SJSA1 (cell line): ENCODE measurements at regions not wholly inside any gene's neighbourhood (a gene's known extent, or its start where the extent isn't known, plus 50 kb on each side); places are given as distances from the start of the nearest gene placed in this dataset.
"Not testable (repeated sequence)": the region's sequence is repeated elsewhere in the genome, so short reads cannot be mapped to it uniquely, and the experiment has no call there.

ENCODE experiments used
- DNase-seq, 2 experiments: peaks; one replicate each; pipeline ENCODE4 v3.0.0-alpha.2; 2015 to 2020; ENCODE audit warnings: low spot score in 2 of 2, low read depth in 1 of 2
- H3K27ac ChIP-seq: fragments of 250-450 bp; sonication (Bioruptor Pico); 2 replicates; pipeline ENCODE4 v1.5.1; 2020; ENCODE audit warnings: mild to moderate bottlenecking, moderate library complexity
- H3K27me3 ChIP-seq: fragments of 250-450 bp; sonication (Bioruptor Pico); replicated peaks from 2 replicates; pipeline ENCODE4 v1.5.1; 2020; ENCODE audit warnings: mild to moderate bottlenecking, moderate library complexity
- H3K36me3 ChIP-seq: fragments of 250-450 bp; sonication (Bioruptor Pico); 2 replicates; pipeline ENCODE4 v1.5.1; 2020; ENCODE audit warnings: mild to moderate bottlenecking
- H3K4me1 ChIP-seq: fragments of 250-450 bp; sonication (Bioruptor Pico); replicated peaks from 2 replicates; pipeline ENCODE4 v1.6.1; 2021; ENCODE audit warnings: mild to moderate bottlenecking
- H3K4me3 ChIP-seq: fragments of 250-450 bp; sonication (Bioruptor Pico); 2 replicates; pipeline ENCODE4 v1.5.1; 2020; ENCODE audit warnings: mild to moderate bottlenecking
- H3K9me3 ChIP-seq: fragments of 250-450 bp; sonication (Bioruptor Pico); replicated peaks from 2 replicates; pipeline ENCODE4 v1.5.1; 2020; ENCODE audit warnings: mild to moderate bottlenecking

DNA sequence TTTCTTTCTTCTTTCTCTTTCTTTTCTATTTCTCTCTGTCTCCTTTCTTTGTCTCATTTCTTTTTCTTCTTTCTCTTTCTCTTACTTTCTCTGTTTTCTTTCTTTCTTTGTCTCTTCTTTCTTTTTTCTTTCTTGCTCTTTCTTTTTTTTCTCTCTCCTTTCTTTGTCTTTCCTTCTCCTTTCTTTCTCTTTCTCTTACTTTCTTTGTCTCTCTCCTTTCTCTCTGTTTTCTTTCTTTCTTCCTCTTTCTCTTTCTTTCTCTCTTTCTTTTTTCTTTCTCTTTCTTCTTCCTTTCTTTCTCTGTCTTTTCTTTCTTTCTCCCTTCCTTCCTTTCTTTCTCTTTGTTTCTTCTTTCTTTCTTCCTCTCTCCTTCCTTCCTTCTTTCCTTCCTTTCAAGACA lies 184.8 kb downstream of the CRLF2 start:
- Histone ChIP-seq H3K4me1 (no peaks in the 10 kb centered on the region), H3K27ac (no peak overlapping the region), H3K36me3 (no peaks in the 10 kb centered on the region), H3K9me3 (no peaks in the 10 kb centered on the region; the same call in 1 of the 2 replicates), H3K4me3 (no peak overlapping the region), H3K27me3 (no peaks in the 10 kb centered on the region)
- no peak for DNase-seq

GRCh38 chrX:1027133-1027532 lies 185.3 kb downstream of the CRLF2 start:
- Histone ChIP-seq H3K27ac (no peak overlapping the region), H3K4me1 (no peaks in the 10 kb centered on the region), H3K27me3 (no peaks in the 10 kb centered on the region), H3K9me3 (no peaks in the 10 kb centered on the region; the same call in 1 of the 2 replicates), H3K36me3 (no peaks in the 10 kb centered on the region), H3K4me3 (no peak overlapping the region)
- no peak for DNase-seq

GRCh38 chrX:1026263-1027015 lies 186.0 kb downstream of the CRLF2 start:
- Histone ChIP-seq H3K27me3 (no peaks in the 10 kb centered on the region), H3K36me3 (no peaks in the 10 kb centered on the region), H3K27ac (no peak overlapping the region), H3K9me3 (no peaks in the 10 kb centered on the region), H3K4me1 (no peaks in the 10 kb centered on the region), H3K4me3 (no peak overlapping the region)
- DNase-seq, result no peak

- Histone ChIP-seq H3K27me3 (no peaks in the 10 kb centered on the region), H3K36me3 (no peaks in the 10 kb centered on the region), H3K4me3 (no peak overlapping the region), H3K27ac (no peak overlapping the region), H3K9me3 (no peaks in the 10 kb centered on the region), H3K4me1 (no peaks in the 10 kb centered on the region)
- no peak for DNase-seq
Measured at GRCh38 chrX:1025413-1025812, 187.0 kb downstream of the CRLF2 start.

DNA sequence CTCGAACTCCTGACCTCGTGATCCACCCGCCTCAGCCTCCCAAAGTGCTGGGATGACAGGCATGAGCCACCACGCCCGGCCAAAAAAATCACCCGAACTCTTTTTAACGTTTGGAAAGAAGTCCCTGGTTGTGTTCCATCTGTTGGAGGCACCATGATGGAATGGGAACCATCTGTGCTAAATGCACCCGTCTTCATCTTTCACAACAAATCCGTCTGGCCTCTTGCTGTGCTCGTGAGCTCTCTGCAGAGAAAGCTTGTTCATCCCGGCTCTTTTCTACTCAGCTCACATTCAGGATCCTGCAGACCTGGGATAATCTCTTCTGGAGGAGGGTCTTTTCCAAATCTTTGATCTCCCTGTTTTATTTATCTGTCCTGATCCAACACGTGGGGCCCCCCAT lies 188.8 kb downstream of the CRLF2 start:
- H3K9me3 ChIP-seq, result no peaks in the 10 kb centered on the region
- DNase-seq, result no peak

DNA sequence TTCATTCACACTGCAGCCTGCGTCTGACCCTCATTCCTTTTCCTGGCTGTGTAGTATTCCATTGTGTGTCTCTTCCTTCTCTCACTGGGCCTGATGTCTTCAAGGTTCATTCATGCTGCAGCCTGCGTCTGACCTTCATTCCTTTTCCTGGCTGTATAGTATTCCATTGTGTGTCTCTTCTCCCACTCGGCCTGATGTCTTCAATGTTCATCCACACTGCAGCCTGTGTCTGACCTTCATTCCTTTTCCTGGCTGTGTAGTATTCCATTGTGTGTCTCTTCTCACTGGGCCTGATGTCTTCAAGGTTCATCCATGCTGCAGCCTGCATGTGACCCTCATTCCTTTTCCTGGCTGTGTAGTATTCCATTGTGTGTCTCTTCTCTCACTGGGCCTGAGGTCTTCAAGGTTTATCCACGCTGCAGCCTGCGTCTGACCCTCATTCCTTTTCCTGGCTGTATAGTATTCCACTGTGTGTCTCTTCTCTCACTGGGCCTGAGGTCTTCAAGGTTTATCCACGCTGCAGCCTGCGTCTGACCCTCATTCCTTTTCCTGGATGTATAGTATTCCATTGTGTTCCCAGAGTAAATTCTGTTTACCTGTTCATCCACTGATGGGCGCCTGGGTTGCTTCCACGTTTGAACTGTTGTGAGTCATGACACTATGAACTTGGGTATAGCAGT lies 191.0 kb downstream of the CRLF2 start:
- not testable (repeated sequence) for H3K4me1 ChIP-seq, H3K27ac ChIP-seq, DNase-seq, H3K27me3 ChIP-seq, H3K36me3 ChIP-seq, H3K4me3 ChIP-seq, H3K9me3 ChIP-seq

More for the DNA sequence above, 188.8 kb downstream of the CRLF2 start:
- Histone ChIP-seq H3K27ac (no peak overlapping the region), H3K4me3 (no peak overlapping the region), H3K4me1 (no peaks in the 10 kb centered on the region), H3K36me3 (no peaks in the 10 kb centered on the region), H3K27me3 (no peaks in the 10 kb centered on the region)

GRCh38 chrX:1020634-1021166 lies 191.7 kb downstream of the CRLF2 start:
- Histone ChIP-seq H3K27me3 (no peaks in the 10 kb centered on the region), H3K4me1 (no peaks in the 10 kb centered on the region), H3K4me3 (no peak overlapping the region), H3K9me3 (no peaks in the 10 kb centered on the region), H3K36me3 (no peaks in the 10 kb centered on the region), H3K27ac (no peak overlapping the region)
- no peak for DNase-seq

DNA sequence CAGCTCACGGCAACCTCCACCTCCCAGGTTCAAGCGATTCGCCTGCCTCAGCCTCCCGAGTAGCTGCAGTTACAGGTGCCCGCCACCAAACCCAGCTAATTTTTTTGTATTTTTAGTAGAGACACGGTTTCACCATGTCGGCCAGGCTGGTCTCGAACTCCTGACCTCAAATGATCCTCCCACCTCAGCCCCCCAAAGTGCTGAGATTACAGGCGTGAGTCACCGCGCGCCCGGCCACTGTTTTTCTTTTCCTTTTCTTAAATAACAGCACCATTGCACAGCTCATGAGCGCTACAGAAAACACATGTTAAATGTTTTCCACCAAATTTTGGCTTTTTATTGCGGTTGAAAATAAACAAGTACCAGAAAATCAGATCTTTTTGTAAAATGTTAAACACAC lies 195.5 kb downstream of the CRLF2 start:
- H3K4me1 ChIP-seq, DNase-seq, H3K27me3 ChIP-seq, H3K27ac ChIP-seq, H3K36me3 ChIP-seq, H3K9me3 ChIP-seq, H3K4me3 ChIP-seq: not testable (repeated sequence)

- not testable (repeated sequence) for H3K36me3 ChIP-seq, H3K4me3 ChIP-seq, H3K27ac ChIP-seq, H3K9me3 ChIP-seq, DNase-seq, H3K4me1 ChIP-seq, H3K27me3 ChIP-seq
Measured at GRCh38 chrX:1016281-1016680, 196.2 kb downstream of the CRLF2 start.

DNA sequence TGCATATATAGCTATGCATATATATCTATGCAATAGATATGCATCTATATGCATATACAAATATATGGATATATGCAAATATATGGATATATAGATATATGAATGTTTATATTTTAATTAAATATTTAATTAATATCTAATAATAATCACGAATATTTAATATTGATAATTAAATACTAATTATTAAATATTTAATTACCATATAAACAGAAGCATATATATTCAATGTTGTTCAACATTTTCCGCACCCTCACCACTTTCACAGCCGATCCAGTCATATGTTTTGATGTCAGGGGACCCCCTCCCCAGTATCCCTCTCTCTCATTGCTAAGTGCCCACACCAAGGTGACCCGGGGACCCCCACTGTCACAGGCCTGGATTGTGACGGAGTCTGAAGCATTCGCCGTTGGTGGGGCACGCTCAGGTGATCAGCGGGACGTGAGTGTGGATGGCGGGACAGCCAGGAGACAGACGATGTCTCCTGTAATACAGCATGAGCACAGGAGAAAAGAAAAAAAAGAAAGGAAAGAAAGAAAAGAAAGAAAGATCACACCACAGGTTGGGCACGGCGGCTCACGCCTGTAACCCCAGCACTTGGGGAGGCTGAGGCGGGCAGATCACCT lies 199.7 kb downstream of the CRLF2 start:
- no peak for DNase-seq
- Histone ChIP-seq H3K4me1 (no peaks in the 10 kb centered on the region), H3K27me3 (no peaks in the 10 kb centered on the region), H3K9me3 (no peaks in the 10 kb centered on the region), H3K36me3 (no peaks in the 10 kb centered on the region), H3K4me3 (no peak overlapping the region), H3K27ac (no peak overlapping the region)

GRCh38 chrX:1011691-1012283 lies 200.7 kb downstream of the CRLF2 start:
- Histone ChIP-seq H3K9me3 (no peaks in the 10 kb centered on the region), H3K27ac (no peak overlapping the region), H3K4me1 (no peaks in the 10 kb centered on the region), H3K27me3 (no peaks in the 10 kb centered on the region), H3K4me3 (no peak overlapping the region), H3K36me3 (no peaks in the 10 kb centered on the region)
- no peak for DNase-seq

DNA sequence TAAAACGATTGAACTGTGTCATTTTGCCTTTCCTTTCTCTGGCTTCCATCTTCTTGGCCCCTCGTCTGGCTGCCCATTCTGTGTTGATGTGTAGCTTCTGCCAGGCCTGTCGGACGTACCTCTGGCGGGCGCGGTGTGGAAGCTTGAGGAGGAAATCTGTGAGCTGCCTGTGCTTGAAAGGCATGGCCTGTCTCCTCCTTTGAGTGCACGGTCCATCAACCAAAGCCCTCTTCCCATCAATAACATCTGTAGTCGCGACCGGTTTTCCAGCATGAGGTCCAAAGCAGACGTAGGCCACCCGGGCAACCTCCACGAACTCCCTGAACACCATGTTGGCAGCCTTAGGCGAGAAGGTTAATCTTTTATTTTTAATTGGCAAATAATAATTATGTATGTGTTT lies 202.7 kb downstream of the CRLF2 start:
- no peaks in the 10 kb centered on the region for H3K27me3 ChIP-seq
- H3K4me1 ChIP-seq, result no peaks in the 10 kb centered on the region
- no peak overlapping the region for H3K4me3 ChIP-seq
- DNase-seq, result no peak
- no peaks in the 10 kb centered on the region for H3K36me3 ChIP-seq
- no peak overlapping the region for H3K27ac ChIP-seq
- no peaks in the 10 kb centered on the region for H3K9me3 ChIP-seq

GRCh38 chrX:1006156-1006730 lies 206.2 kb downstream of the CRLF2 start:
- Histone ChIP-seq H3K9me3 (no peaks in the 10 kb centered on the region), H3K4me3 (no peak overlapping the region), H3K36me3 (no peaks in the 10 kb centered on the region), H3K4me1 (no peaks in the 10 kb centered on the region), H3K27me3 (no peaks in the 10 kb centered on the region), H3K27ac (no peak overlapping the region)
- DNase-seq, result no peak
